G401 (cell line): ENCODE measurements at regions not wholly inside any gene's neighbourhood (a gene's known extent, or its start where the extent isn't known, plus 50 kb on each side); places are given as distances from the start of the nearest gene placed in this dataset.
"Not testable (repeated sequence)": the region's sequence is repeated elsewhere in the genome, so short reads cannot be mapped to it uniquely, and the experiment has no call there.

Experiments
- DNase-seq: peaks from one replicate; pipeline ENCODE4 v3.0.0-alpha.2; 2015; ENCODE audit warnings: low spot score
- in situ Hi-C: cut with HindIII; loops from 2 replicates; pipeline ENCODE4 v1.10.0; 2016; ENCODE audit warnings: low sequenced_read_pairs, mixed read lengths

DNA sequence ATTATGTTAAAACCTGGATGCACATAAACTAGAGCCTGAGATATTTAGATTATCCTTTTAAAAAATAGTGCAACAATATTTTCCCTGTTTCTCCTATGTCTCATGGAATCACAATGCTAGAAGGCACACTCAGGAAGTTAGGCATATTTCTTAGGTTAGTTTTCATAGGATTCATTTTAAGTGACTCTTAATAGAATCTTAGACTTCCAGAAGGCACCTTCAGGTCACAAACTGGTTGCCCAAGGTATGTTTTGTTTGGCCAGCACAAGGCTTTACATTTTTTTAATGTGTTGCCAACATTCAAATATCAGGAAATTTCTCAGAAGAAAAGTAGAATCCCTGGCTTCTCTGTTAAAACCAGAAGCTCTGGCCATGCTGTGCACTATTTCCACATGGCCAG lies 129.3 kb downstream of the LNPK start:
- DNase-seq = no peak
- in situ Hi-C loops = no loop called here

DNA sequence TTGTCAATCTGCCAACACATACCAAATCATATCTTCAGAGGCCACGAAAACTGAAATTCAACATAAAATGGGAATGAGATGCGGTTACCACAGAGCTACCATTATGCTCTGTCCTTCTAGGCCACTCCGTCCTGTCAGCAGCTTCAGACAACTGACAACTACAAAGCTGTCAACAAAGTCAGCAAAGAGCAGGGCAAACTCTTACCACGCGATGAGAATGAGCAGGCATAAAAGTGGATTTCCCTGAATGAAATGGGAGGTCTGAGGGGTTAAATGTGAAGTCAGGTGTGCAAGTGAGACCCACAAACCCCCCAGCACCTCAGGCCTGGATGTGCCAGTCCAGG lies 130.1 kb downstream of the LNPK start:
- no peak for DNase-seq
- in situ Hi-C loops = no loop called here

DNA sequence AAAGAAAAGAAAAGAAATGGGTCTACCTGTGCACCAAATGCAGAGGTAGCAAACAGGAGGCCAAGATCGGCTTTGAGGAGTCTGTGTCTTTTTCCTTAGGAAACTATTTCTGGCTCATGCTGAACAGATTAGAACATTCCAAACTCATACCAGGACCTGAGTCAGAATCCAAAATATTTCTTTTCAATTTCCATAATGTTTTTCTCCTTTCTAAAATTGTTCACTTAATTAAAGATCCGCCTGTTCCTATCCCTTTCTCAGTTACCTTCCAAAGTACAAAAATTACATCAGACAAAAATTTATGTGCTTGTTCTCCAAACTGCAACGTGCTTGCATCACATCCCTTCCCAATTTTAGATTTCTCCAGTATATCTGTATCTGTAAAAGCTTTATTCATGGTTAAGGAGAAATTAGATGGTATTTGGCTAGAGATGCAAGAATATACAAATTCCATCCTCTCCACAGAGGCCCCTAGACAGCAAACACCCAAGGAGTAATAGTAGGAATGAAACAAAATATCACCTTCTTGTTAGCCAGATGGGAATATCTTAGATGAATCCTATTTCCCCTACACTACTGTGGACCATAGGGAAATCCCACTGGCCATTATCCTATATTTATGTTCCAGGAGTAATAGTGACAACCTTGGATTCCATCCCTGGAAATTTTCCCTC lies 130.6 kb downstream of the LNPK start:
- DNase-seq = no peak
- in situ Hi-C loops = no loop called here

DNA sequence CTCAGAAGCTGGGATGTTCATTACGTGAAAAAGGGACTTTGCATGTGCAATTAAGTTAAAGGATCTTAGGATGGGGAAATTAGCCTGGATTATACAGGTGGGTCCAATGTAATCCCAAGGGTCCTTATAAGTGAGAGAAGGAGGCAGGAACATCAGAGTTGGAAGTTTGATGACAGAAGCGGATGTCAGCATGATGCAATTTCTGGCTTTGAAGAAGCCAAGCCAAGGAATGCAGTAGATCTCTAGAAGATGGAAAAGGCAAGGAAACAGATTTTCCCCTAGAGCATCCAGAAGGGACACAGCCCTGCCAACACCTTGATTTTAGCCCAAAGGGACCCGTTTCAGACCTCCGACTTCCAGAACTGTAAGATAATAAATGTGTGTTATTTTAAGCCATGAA lies 136.4 kb downstream of the LNPK start:
- in situ Hi-C loops = no loop called here

DNA sequence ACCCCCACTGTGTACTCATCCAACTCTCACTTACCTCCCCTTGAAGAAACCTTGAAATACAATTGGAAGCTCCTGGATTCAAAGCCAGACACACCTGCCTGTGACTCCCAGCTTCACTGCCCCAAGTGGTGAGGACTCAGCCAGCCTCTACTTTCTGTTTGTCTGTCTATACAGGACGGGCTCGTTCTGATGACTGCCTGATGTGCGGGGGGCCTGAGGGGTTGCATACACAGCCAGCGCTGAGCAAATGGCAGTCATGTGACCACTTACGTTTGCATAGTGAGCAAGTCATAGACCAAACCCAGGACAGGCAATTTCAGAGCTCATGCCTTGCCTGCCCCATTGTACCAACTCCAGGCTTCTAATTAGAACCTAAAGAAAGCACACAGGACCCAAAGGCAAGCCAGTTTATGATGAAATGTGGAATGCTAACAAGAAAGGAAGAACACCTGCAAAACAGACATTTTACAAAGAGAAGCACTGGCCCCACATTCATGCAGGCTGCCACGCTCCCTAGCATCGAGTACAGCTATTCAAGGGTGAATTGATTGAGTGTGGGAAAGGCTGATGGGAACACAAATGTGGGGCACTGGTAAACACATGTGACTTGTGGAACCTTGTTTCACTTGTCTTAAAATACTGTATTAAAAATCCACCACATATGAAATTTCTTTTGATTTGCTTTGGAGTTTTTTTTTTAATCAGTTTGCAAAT lies 137.8 kb downstream of the LNPK start:
- no peak for DNase-seq

More for the DNA sequence above, 136.4 kb downstream of the LNPK start:
- no peak for DNase-seq

DNA sequence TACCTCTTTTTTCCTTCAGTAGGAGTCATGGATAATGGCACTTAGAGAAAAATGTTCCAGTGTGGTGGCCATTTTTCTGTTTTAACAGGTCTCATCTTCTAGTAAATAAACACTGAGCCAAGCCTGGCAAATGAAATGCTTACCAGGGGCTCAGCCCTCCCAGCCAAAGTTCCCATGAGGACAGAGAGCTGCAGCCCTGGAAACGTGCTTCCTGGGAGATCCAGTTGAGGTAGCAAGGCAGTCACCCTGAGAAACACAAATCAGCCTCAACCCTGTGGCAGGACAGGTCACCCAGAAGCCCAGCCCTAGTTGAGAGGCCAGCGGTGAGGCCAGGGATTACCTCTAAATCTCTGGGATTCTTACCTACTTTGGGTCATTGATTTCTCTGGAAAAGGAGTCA lies 140.1 kb downstream of the LNPK start:
- DNase-seq = no peak

More for the DNA sequence above, 137.8 kb downstream of the LNPK start:
- in situ Hi-C loops = no loop called here

DNA sequence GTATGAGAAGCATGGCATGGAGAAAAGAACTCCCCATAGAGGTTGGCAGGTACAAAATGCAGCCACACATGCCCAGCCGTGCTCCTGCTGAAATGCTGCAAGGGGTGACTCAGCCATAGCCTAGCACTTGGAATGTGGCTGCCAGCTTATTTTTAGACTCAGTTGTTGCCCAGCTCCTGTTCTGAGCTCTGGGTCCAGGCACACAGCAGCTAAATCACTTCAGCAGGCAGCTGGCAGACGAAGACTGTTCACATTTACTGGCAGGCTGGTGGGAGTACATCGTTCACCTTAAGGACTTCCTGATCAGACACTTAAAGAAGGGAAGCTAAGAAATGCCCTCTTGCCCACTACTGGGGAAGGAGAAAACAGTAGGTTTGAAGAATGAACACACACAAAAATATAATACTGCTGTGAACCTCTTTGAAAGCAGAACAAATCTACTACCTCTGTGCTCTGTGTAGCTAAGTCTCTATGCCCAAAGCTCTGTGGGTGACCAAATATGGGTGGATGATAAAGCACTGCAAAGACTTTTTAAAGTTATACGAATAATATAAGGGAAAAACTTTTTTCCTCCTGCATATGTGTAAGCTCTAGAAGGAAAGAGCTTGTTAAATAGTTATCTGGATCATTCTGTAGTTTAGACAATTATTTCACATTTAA lies 146.1 kb downstream of the LNPK start:
- in situ Hi-C loops = no loop called here
- no peak for DNase-seq

More for the DNA sequence above, 140.1 kb downstream of the LNPK start:
- in situ Hi-C loops = no loop called here

DNA sequence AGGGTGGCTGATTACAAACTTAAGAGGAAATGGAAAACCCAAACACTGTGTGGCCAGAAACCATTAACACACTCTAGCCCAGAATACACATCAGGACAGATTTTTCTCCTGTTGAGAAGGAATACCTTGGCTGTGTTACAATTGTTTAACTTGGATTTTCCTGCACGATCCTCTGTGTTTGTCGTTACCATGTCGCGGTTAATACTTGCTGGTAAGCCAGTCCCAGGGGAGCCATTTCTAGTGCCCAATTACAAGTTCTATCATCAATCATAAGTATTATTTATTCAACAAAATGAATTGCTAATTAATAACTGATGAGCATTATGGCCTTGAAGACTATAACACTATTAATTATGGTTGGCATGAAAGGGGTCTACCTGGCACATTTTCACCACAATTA lies 146.8 kb downstream of the LNPK start:
- in situ Hi-C loops = no loop called here
- no peak for DNase-seq

DNA sequence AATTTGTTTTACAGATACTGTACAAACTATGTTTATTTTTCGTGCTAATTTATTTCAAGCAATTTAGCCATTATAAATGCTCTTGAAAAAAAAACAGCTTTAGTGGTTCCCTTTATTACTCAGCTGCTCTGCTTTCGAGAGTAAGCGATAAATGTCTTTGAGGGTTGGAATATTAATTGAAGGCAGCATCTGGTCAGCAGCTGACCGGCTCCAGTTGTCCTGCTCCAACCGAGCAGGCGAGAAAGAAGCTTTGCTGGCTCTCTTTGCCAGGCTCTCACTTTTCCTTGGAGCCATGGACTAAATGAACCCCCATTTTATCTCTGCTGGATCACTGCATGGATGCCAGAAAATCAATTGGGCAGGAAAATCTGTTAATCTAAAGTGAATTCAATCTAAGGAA lies 147.4 kb downstream of the LNPK start:
- in situ Hi-C loops = no loop called here
- no peak for DNase-seq

DNA sequence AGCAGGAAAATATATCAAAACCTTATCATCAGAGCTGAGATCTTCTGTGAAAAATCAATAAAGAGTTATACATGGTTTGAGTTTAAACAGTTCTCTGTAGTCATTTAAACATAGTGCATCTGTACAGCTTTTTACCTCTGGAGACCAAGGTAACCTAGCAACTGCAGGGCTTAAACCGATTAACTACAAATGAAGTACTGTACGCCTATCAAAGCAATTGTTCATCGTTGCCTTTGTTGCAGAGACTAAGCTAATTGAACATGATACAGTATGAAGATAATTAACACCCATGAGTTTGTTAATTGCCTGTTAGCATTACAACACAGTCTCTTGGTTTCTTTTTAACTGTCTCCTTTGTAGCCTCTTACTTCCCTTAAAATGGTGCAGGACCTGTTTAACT lies 147.9 kb downstream of the LNPK start:
- no peak for DNase-seq
- in situ Hi-C loops = no loop called here

DNA sequence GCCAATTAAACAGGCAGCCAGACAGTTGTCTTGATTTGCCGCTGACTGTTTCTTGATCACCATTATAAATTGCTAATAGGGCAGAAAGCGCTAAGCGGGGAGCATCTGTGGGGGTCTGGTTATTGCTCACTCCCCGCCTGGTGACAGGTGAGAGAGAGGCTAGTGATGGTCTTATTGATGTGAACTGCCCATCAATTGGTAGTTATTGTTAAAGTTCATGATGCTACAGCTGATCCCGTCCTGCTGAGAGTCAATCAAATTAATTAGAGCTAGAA lies 148.5 kb downstream of the LNPK start:
- DNase-seq = no peak
- in situ Hi-C loops = no loop called here

DNA sequence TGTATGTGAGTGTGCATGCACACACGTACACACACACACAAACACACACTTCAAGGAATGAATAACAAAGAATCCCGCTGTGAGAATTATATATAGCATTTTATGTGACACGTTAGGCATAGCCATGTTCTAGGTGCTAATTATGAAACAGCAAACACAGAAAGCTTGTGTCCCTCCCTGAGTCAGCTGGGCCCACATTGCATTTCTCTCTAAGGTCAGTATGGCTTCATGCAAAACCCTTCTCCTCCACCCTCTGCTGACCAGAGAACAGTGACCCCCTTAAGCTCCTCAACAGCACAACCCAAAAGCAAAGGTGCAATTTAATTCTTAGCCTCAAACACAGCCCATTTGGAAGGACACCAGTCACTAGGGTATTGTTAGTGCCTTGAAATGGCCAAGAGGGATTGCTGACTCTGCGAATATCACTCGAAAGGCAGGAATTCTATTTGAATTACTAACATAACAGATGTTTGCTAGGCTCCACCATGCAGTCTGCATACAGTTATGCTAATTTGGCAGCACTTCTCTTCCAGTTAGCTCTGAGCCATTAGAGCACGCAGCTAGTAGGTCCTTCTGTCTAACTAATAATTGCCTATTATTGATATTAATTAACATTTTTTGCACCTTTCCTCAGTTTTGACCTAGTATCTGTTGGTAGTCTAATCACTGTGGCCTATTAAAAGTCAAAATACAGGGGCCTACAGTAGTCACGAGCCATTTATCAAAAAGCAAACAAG lies 149.0 kb downstream of the LNPK start:
- no peak for DNase-seq
- in situ Hi-C loops = no loop called here

DNA sequence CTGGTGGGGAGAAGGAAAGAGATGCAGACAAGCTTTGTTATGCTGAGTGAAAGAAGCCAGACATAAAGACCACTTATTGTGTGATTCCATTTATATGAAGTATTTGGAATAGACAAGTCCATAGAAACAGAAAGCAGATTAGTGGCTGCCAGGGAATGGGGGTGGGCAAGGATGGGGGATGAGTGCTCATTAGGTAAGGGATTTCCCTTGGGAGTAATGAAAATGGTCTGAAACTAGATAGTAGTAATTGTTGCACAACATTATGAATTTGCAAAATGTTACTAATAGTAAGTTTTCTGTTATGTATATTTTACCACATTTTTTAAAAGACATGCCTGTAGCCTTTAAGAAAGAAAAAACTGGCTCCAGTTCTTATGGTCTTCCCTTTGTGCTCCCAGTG lies 154.9 kb downstream of the LNPK start:
- DNase-seq = no peak
- in situ Hi-C loops = no loop called here

DNA sequence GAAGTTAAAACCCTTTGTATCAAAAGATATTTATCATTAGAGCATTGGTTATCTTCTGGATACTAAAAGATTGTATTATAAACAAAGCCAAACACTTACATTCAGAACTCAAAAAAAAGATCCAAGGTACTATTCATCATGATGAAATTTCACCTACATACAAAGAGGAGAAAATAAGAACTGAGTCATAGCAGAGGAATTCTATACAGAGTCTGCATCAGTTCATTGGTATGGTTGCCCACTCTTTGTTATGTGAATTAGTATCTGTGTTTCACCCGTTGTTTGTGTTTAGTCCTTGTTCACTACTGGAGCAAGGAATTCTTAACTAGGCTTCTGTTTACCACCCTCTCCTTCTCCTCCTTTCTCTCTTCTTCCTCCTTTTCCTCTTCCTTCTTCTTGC lies 157.9 kb downstream of the LNPK start:
- in situ Hi-C loops = no loop called here
- no peak for DNase-seq

DNA sequence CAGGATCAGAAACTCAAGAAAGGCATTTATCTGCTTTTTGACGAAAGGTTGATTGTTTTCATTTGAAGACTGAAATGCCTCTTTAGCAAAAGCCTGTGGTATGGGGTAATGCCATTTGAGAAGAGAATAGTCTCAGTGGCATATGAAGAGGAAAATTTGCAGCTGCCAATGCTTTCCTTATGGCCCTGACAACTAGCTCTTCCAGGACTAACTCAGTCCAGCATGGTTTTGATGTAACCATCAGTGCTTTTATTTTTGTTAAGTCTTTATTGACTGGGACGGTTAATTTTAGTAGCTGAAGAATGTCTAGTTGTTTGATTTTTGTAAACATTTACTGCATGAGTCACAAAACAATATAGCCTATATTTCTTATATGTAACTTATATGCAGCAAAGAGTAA lies 158.4 kb downstream of the LNPK start:
- no peak for DNase-seq
- in situ Hi-C loops = no loop called here

DNA sequence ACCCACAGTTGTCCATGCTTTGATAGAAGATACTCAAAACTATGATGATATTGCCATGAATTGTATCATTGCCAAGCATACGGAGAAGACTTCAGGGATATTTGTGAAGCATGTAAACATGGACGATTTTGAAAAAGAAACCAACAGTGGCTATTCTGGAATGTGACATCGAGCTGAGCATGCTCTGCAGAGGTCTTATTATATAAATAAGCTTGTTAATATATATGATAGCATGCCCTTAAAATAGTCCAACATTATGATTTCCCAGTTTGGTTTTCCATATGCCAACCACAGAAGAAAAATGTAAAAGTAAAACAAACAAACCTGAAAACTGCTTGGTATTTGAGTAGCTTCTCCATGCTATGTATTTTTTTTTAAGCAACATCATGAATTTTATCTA lies 159.1 kb downstream of the LNPK start:
- in situ Hi-C loops = no loop called here
- no peak for DNase-seq

DNA sequence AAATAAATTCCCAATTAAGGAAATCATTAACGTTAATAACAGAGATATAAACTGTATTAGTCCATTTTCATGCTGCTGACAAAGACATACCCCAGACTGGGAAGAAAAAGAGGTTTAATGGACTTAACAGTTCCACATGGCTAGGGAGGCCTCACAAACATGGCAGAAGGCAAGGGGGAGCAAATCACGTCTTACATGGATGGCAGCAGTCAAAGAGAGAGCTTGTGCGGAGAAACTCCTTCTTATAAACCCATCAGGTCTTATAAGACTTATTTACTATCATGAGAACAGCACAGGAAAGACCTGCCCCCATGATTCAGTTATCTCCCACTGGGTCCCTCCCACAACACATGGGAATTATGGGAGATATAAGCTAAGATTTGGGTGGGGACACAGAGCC lies 161.3 kb downstream of the LNPK start:
- in situ Hi-C loops, DNase-seq: not testable (repeated sequence)

DNA sequence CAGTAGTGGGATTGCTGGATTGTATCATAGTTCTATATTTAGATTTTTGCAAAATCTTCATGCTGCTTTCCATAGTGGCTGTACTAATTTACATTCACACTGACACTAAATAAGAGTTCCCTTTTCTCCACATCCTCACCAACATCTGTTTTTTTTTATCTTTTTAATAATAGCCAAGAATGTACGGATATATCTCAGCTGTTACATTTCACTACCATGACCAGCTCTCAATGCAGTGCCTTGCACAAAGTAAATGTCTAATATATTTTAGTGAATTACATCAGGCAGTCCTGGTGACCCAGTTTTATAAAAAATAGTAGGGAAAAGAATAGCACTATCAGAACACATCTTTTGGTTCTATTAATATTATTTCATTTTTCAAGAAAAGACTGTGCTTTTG lies 161.8 kb downstream of the LNPK start:
- no peak for DNase-seq
- in situ Hi-C loops = no loop called here

DNA sequence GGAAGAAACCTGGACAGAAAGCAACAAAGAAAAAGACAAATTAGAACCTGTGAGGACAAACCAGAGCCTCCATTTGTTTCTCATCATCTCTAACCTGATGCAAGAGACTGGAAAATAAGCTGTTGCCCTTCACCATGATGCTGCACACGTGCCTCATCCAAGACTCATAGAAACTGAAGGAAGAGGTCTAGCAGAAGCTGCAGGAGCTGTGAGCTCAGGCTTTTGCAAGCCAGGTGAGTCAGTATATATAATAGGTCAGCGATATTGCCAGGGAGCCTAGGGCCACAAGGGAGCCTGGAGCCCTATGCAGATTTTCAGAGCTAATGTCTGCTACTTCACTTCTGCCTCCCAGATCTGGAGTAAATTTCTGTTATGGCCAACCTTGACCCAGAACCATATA lies 163.1 kb downstream of the LNPK start:
- DNase-seq = no peak
- in situ Hi-C loops = no loop called here

DNA sequence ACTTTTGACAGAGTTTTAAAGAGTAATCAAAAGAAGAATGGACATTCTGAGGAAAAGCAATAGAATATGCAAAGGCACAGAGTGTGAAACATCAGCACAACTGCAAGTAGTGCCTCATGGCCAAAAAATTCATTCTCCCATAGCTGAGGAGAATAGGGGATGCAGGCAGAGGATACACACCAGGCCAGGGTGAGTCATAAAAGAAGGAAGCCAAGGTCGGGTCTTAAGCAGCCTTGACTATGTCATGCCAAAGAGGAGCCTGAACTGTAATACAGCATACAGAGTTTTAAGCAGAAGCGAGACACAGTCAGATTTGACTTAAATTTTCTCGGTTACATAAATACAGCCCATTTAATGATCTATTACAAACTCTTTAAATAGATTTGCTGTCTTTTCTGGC lies 165.0 kb downstream of the LNPK start:
- in situ Hi-C loops = no loop called here

More for the DNA sequence above, 165.0 kb downstream of the LNPK start:
- DNase-seq = no peak
